ENCODE measurements at regions not wholly inside any gene's neighbourhood (a gene's known extent, or its start where the extent isn't known, plus 50 kb on each side); places are given as distances from the start of the nearest gene placed in this dataset.

DNA sequence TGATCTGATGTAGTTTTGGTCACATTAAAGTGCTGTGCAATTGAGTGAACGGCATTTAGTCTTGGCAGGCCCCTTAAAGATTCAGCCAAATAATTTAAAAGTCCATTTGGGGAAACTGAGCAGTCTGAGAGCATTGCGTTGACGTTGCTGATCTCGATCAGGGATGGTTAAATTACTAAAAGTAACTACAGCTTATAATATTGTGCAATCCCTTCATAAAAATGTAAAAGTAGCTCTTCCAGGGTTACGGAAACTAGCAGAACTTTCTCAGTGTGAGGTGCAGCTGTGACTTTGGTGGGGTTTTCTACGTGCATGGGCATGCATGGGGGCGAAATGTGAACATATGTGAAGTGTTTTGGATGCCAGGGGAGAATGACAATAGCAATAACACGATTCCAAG is 184.5 kb upstream of the RNF32 start:
- 43% methylated on average over 8 of the region's 8 CpGs for WGBS (ENCODE audit: missing lambda C conversion rate)
- H3K4me3 ChIP-seq, result no peak overlapping the region
- TF ChIP-seq CHD2 (IDR thresholded peaks at IDR 0.05; ENCODE audit: low read length, partially characterized antibody), result no peak
- no peak for TF ChIP-seq SMC3 (IDR thresholded peaks at IDR 0.05)
- TF ChIP-seq, protein P1, sequence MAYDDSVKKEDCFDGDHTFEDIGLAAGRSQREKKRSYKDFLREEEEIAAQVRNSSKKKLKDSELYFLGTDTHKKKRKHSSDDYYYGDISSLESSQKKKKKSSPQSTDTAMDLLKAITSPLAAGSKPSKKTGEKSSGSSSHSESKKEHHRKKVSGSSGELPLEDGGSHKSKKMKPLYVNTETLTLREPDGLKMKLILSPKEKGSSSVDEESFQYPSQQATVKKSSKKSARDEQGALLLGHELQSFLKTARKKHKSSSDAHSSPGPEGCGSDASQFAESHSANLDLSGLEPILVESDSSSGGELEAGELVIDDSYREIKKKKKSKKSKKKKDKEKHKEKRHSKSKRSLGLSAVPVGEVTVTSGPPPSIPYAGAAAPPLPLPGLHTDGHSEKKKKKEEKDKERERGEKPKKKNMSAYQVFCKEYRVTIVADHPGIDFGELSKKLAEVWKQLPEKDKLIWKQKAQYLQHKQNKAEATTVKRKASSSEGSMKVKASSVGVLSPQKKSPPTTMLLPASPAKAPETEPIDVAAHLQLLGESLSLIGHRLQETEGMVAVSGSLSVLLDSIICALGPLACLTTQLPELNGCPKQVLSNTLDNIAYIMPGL (CRISPR knock-in tag; IDR thresholded peaks at IDR 0.05; ENCODE audit: borderline replicate concordance), result no peak
- TF ChIP-seq JUNB (IDR thresholded peaks at IDR 0.05), result no peak
- no peak for TF ChIP-seq HOXB5 (CRISPR knock-in tag; IDR thresholded peaks at IDR 0.05)
- no peak for TF ChIP-seq FOXS1 (CRISPR knock-in tag; IDR thresholded peaks at IDR 0.05)
- TF ChIP-seq CBX8 (IDR thresholded peaks at IDR 0.05), result no peak
- H3K27ac ChIP-seq, result no peak overlapping the region
- CTCF ChIA-PET, result no interaction called here
- no peak overlapping the region for H3K4me2 ChIP-seq
- no peaks in the 10 kb centered on the region for H3K4me1 ChIP-seq
- DNase-seq (ENCODE audit: low read depth in 1 of 2, low spot score in 1 of 2) (no peak), FAIRE-seq (no peak), ATAC-seq (no peak)
- POLR2A ChIA-PET, result no interaction called here
- no peaks in the 10 kb centered on the region for H3K9me3 ChIP-seq

DNA sequence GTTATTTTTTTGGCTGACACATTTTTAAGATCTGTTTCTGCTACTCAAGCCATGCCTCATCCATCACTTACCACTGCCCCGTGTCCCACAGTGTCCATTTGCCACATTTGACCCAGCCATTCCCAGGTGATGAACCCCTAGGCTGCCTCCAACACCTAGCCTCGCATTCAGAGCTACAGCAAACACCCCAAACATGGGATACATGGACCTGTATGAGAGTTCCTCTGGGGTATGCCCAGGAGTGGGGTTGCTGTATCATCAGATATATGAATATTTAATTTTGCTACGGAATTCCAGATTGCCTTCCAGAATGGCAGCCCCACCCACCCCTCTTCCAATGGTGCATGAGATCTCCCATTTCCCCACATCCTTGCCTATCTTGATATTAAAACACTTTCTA is 190.1 kb upstream of the RNF32 start:
- H3K4me2 ChIP-seq, result no peak overlapping the region
- no peak overlapping the region for H3K27ac ChIP-seq
- TF ChIP-seq, protein P2, sequence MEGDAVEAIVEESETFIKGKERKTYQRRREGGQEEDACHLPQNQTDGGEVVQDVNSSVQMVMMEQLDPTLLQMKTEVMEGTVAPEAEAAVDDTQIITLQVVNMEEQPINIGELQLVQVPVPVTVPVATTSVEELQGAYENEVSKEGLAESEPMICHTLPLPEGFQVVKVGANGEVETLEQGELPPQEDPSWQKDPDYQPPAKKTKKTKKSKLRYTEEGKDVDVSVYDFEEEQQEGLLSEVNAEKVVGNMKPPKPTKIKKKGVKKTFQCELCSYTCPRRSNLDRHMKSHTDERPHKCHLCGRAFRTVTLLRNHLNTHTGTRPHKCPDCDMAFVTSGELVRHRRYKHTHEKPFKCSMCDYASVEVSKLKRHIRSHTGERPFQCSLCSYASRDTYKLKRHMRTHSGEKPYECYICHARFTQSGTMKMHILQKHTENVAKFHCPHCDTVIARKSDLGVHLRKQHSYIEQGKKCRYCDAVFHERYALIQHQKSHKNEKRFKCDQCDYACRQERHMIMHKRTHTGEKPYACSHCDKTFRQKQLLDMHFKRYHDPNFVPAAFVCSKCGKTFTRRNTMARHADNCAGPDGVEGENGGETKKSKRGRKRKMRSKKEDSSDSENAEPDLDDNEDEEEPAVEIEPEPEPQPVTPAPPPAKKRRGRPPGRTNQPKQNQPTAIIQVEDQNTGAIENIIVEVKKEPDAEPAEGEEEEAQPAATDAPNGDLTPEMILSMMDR (IDR thresholded peaks at IDR 0.05), result no peak
- no peak for TF ChIP-seq HEYL (CRISPR knock-in tag; IDR thresholded peaks at IDR 0.05)
- no peak for TF ChIP-seq ZNF302 (CRISPR knock-in tag; IDR thresholded peaks at IDR 0.05)
- 1% methylated on average over 3 of the region's 3 CpGs for WGBS (ENCODE audit: missing lambda C conversion rate)
- ATAC-seq (no peak), DNase-seq (ENCODE audit: low read depth in 1 of 2, low spot score in 1 of 2) (no peak), FAIRE-seq (no peak)
- no peak overlapping the region for H3K4me3 ChIP-seq
- ChIA-PET POLR2A (interaction anchor here (0.6 kb wide), 1 partner anchor 979 kb away, joined by 8 read pairs; no protein-coding TSS in a partner anchor), CTCF (no interaction called here)
- H3K9me3 ChIP-seq, result no peaks in the 10 kb centered on the region; the same call in 2 of the 3 replicates
- H3K4me1 ChIP-seq, result no peaks in the 10 kb centered on the region

DNA sequence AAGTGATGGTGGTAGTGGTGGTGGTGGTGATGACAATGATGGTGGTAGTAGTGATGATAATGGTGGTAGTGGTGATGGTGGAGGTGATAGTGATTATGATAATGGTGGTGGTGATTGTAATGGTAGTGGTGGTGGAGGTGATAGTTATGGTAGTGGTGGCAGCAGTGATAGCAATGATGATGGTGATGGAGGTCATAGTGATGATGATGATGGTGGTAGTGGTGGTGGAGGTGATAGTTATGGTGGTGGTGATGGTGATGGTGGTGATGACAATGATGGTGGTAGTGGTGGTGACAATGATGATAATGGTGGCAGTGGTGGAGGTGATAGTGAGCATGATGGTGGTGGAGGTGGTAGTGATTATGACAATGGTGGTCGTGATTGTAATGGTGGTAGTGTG is 191.7 kb upstream of the RNF32 start:
- H3K4me3 ChIP-seq, result no peak overlapping the region
- POLR2A ChIA-PET, result no interaction called here
- no peaks in the 10 kb centered on the region for H3K4me1 ChIP-seq
- ATAC-seq, result no peak
- CTCF ChIA-PET, result no interaction called here
- TF ChIP-seq EHMT2 (IDR thresholded peaks at IDR 0.05; ENCODE audit: low read depth) (no peak), GATA3 (IDR thresholded peaks at IDR 0.05; ENCODE audit: borderline replicate concordance) (no peak), MAZ (IDR thresholded peaks at IDR 0.05; ENCODE audit: borderline replicate concordance, low read depth, low read length) (no peak), EHF (CRISPR knock-in tag; IDR thresholded peaks at IDR 0.05) (no peak)
- TF ChIP-seq, protein P3, sequence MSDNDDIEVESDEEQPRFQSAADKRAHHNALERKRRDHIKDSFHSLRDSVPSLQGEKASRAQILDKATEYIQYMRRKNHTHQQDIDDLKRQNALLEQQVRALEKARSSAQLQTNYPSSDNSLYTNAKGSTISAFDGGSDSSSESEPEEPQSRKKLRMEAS (IDR thresholded peaks at IDR 0.05), result no peak
- whole genome bisulfite sequencing (ENCODE audit: missing lambda C conversion rate), result 0% methylated on average over 1 of the region's 1 CpG
- no peak for FAIRE-seq
- no peaks in the 10 kb centered on the region; the same call in 2 of the 3 replicates for H3K9me3 ChIP-seq
- no peak for DNase-seq (ENCODE audit: low read depth in 1 of 2, low spot score in 1 of 2)
- H3K4me2 ChIP-seq, result no peak overlapping the region
- no peak overlapping the region for H3K27ac ChIP-seq

DNA sequence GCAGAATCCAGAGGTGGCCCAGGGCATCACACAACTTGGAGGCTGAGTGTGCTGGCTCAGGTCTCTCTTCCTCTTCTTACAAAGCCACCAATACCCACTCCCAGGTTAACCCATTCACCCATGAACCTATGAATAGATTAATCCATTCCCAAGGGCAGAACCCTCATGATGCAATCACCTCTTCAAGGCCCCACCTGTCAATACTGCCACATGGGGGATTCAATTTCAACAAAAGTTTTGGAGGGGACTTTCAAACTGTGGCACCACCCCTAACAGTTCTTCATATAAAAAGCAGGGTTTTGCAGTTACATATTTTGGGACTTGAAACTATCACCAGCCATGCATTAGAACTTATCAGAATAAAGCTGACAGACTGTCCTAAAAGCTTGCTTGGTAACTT is 193.6 kb upstream of the RNF32 start:
- no peak for ATAC-seq
- CTCF ChIA-PET, result no interaction called here
- Histone ChIP-seq H3K9me3 (no peaks in the 10 kb centered on the region; the same call in 2 of the 3 replicates), H3K4me3 (no peak overlapping the region), H3K4me1 (no peaks in the 10 kb centered on the region), H3K4me2 (no peak overlapping the region), H3K27ac (no peak overlapping the region)
- no peak for FAIRE-seq
- POLR2A ChIA-PET, result no interaction called here
- no peak for DNase-seq (ENCODE audit: low read depth in 1 of 2, low spot score in 1 of 2)
- TF ChIP-seq POLR2AphosphoS2 (conservative IDR thresholded peaks at IDR 0.05; ENCODE audit: low read length), result no peak
- TF ChIP-seq, protein P4, sequence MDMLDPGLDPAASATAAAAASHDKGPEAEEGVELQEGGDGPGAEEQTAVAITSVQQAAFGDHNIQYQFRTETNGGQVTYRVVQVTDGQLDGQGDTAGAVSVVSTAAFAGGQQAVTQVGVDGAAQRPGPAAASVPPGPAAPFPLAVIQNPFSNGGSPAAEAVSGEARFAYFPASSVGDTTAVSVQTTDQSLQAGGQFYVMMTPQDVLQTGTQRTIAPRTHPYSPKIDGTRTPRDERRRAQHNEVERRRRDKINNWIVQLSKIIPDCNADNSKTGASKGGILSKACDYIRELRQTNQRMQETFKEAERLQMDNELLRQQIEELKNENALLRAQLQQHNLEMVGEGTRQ (IDR thresholded peaks at IDR 0.05), result no peak
- no peak for TF ChIP-seq ZFP36 (IDR thresholded peaks at IDR 0.05; ENCODE audit: borderline replicate concordance, partially characterized antibody)
- no peak for TF ChIP-seq NR3C1 (IDR thresholded peaks at IDR 0.05)
- TF ChIP-seq TP53 (CRISPR knock-in tag; IDR thresholded peaks at IDR 0.05), result no peak
- TF ChIP-seq PHF8 (IDR thresholded peaks at IDR 0.05; ENCODE audit: borderline replicate concordance, low read depth), result no peak
- TF ChIP-seq, protein P1 (CRISPR knock-in tag; IDR thresholded peaks at IDR 0.05; ENCODE audit: borderline replicate concordance), result no peak
- TF ChIP-seq RFX5 (IDR thresholded peaks at IDR 0.05), result no peak
- no peak for TF ChIP-seq ZSCAN20 (CRISPR knock-in tag; IDR thresholded peaks at IDR 0.05)
- TF ChIP-seq, protein P5, sequence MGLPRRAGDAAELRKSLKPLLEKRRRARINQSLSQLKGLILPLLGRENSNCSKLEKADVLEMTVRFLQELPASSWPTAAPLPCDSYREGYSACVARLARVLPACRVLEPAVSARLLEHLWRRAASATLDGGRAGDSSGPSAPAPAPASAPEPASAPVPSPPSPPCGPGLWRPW (IDR thresholded peaks at IDR 0.05), result no peak
- no peak for TF ChIP-seq HDAC2 (IDR thresholded peaks at IDR 0.05)
- no peak for TF ChIP-seq CHD2 (IDR thresholded peaks at IDR 0.05; ENCODE audit: low read length, partially characterized antibody)
- TF ChIP-seq NPAS2 (CRISPR knock-in tag; IDR thresholded peaks at IDR 0.05; ENCODE audit: borderline replicate concordance), result no peak
- no peak for TF ChIP-seq MAZ (IDR thresholded peaks at IDR 0.05; ENCODE audit: borderline replicate concordance, low read depth, low read length)
